Naive B cell (primary cell): ENCODE measurements at regions not wholly inside any gene's neighbourhood (a gene's known extent, or its start where the extent isn't known, plus 50 kb on each side); places are given as distances from the start of the nearest gene placed in this dataset.
"Not testable (repeated sequence)": the region's sequence is repeated elsewhere in the genome, so short reads cannot be mapped to it uniquely, and the experiment has no call there.

Experiments used
- ATAC-seq, 2 donors: fragments of 150-1000 bp; cut with Tn5 transposase; 2 replicates each; pipeline ENCODE4 v1.10.0; 2021; ENCODE audit warnings: low read depth in 2 of 2, mild to moderate bottlenecking in 2 of 2, moderate library complexity in 2 of 2
- DNase-seq: peaks from one replicate; pipeline ENCODE4 v3.0.0; 2022
- H3K27ac Mint-ChIP-seq, 6 donors: one replicate each; pipeline ENCODE4 v1.8.0; 2020 to 2022; ENCODE audit warnings: mild to moderate bottlenecking in 6 of 6, mixed read lengths in 6 of 6, moderate library complexity in 5 of 6, inconsistent platforms in 2 of 6
- H3K27me3 Mint-ChIP-seq, 3 donors: one replicate each; pipeline ENCODE4 v1.8.0; 2021 to 2022; ENCODE audit warnings: mixed read lengths in 3 of 3, mild to moderate bottlenecking in 1 of 3
- H3K36me3 Mint-ChIP-seq, 2 donors: one replicate each; pipeline ENCODE4 v1.8.0; 2020 to 2022; ENCODE audit warnings: mixed read lengths in 2 of 2, inconsistent platforms in 1 of 2, mild to moderate bottlenecking in 1 of 2
- H3K4me1 Mint-ChIP-seq, 3 donors: one replicate each; pipeline ENCODE4 v1.8.0; 2020 to 2022; ENCODE audit warnings: mixed read lengths in 3 of 3, inconsistent platforms in 1 of 3, mild to moderate bottlenecking in 1 of 3, moderate library complexity in 1 of 3
- H3K4me3 Mint-ChIP-seq, 8 donors: one replicate each; pipeline ENCODE4 v1.8.0; 2020 to 2022; ENCODE audit warnings: mild to moderate bottlenecking in 8 of 8, mixed read lengths in 8 of 8, moderate library complexity in 8 of 8, inconsistent platforms in 2 of 8
- H3K9me3 Mint-ChIP-seq, 7 donors: one replicate each; pipeline ENCODE4 v1.8.0; 2020 to 2022; ENCODE audit warnings: mixed read lengths in 7 of 7, mild to moderate bottlenecking in 5 of 7, inconsistent platforms in 2 of 7, moderate library complexity in 1 of 7

DNA sequence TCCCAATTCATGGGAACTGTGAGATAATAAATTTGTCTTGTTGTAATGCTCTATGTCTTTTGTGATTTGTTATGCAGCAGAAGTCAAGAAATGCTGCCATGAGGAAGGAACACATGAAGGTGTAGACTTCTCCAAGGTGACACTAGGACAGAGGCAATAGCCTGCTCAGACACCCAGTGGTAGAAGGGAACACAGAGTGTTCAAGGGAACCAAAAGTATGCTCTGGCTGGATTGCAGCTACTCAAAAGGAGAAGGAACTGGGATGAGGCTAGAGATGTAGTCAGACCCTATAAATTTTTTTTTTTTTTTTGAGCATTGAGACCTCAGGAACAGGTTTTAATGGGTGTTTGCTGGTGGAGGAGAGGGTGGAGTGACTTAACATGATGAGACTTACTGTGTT, 232.5 kb downstream of the PARP8 start:
- H3K36me3 Mint-ChIP-seq: no peaks in the 10 kb centered on the region
- H3K4me3 Mint-ChIP-seq: no peak overlapping the region
- H3K4me1 Mint-ChIP-seq: no peaks in the 10 kb centered on the region
- H3K27me3 Mint-ChIP-seq: peaks cover 6 to 18% (median 11%) of the 10 kb centered on the region in 3 donors
- peaks cover 0 to 2% (median 0%) of the 10 kb centered on the region in 7 donors for H3K9me3 Mint-ChIP-seq
- H3K27ac Mint-ChIP-seq: no peak overlapping the region
- no peak for ATAC-seq
- DNase-seq: no peak

DNA sequence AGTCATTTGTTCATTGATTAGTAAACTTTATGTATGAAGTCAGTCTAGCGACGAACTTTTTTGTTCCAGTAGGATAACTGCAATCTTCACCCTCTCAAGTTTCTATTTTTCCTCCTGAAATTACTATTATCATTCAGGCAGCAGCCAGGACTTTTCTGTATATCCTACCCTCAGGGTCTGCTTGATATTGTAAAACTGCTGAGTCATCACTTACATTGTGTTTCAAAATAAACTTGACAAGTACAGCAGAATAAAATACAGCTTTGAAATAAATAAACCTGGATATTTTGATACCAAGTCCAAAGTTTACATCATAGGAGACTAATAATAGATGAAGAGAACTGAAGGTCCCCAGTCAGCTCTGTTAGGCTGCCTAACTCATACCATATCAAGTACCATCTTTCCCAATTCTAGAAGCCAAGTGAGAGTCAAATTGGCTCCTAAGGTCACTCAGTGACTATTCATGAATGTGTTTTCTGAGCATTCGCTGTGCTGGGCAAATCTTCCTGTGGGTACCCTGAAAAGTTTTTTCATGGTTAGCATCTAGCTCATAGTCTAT, 234.6 kb downstream of the PARP8 start:
- Mint-ChIP-seq H3K9me3 (peaks cover 0 to 2% (median 0%) of the 10 kb centered on the region in 7 donors), H3K4me3 (no peak overlapping the region), H3K4me1 (no peaks in the 10 kb centered on the region), H3K27ac (no peak overlapping the region), H3K27me3 (peaks cover 6 to 18% (median 11%) of the 10 kb centered on the region in 3 donors), H3K36me3 (no peaks in the 10 kb centered on the region)
- no peak for DNase-seq
- ATAC-seq: no peak

DNA sequence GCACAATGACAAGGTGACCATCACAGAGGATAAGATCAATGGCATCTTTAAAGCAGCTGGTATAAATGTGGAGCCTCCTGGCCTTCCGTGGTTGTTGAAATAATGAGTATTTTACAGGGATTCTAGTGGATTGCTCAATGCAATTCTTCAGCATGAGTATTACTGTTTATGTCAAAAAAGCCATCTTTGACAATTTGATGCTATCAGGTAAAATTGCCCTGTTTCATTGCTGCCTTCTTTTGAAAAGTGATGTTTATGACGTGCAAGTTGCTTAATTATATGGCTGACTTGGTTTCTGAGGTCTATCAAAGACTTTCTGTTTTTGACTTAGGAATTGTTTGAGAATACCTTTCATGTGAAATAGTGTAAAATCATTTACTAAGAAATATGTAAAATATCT, 237.2 kb downstream of the PARP8 start:
- H3K27ac Mint-ChIP-seq: no peak overlapping the region

DNA sequence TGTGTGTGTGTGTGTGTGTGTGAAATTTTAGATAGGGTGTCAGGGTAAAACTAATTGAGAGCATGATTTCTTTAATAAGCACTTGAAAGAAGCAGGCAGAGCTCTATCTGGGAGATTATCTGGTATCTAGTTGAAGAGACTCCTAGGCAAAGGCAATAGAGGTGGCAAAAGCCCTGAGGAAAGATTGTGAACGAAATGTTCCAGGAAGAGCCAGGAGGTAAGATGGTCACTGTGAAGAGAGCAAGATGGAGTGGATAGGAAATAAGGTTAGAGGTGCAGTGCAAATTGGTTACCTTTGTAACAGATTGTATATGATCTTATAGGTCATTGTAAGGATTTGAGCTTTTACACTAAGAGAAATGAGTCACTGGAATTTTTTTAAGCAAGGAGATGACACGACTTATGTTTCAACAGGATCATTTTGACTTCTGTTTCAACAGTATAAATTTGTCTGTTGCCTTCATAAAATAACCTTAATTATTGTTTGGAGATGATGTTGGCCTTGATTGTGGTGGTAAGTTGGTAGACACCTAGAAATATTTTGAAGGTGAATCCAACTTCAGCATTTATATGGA, 239.6 kb downstream of the PARP8 start:
- Mint-ChIP-seq H3K4me3 (no peak overlapping the region), H3K4me1 (no peaks in the 10 kb centered on the region), H3K27ac (peak overlapping the region in 1 of 6 donors; percentile 19), H3K36me3 (no peaks in the 10 kb centered on the region), H3K27me3 (peaks cover 0 to 17% (median 11%) of the 10 kb centered on the region in 3 donors), H3K9me3 (no peaks in the 10 kb centered on the region)
- ATAC-seq: no peak
- no peak for DNase-seq

More for the DNA sequence above, 237.2 kb downstream of the PARP8 start:
- no peaks in the 10 kb centered on the region for H3K36me3 Mint-ChIP-seq
- H3K4me1 Mint-ChIP-seq: no peaks in the 10 kb centered on the region
- DNase-seq (no peak), ATAC-seq (no peak)
- H3K4me3 Mint-ChIP-seq: no peak overlapping the region
- H3K27me3 Mint-ChIP-seq: peaks cover 6 to 21% (median 11%) of the 10 kb centered on the region in 3 donors
- no peaks in the 10 kb centered on the region for H3K9me3 Mint-ChIP-seq

GRCh38 chr5:50920160-50920559, 253.7 kb downstream of the PARP8 start:
- not testable (repeated sequence) for H3K4me3 Mint-ChIP-seq, DNase-seq, ATAC-seq

DNA sequence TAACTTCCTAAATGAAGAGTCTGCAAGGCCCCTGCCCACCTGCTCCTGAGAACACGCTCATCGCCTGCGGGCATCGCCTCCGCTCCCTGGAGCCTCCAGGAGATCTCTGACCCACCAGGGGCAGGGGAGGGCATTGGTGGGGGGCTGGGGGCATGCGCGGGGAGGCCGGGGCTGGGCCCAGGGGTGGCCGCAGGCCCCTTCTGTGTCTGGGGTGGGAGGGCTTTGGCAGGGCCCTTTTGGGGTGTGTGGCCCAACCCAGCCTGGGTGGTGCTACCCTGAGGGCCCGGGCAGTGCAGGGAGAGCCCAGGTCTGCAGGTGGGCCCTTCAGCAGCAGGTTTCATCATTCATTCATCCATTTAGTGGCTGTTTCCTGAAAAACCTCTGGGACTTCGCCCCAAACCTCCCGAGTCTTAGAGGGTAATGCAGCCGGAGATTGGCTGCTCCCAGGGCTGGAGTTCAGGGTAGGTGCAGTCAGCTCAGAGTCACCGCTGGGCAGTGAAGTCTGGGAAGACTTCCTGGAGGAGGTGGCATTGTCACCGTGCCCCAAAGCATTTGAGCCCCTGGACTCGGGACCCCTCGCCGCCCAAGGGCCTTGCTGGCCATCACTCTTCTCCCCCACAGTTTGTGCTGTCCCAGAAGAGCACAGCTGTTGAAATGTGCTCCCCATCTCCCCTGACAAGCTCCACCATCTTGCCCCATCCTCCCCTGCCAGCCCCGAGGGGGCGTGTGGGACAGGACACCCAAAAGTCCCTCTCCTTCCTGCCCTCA, 255.1 kb downstream of the PARP8 start:
- peaks cover 8 to 22% (median 18%) of the 10 kb centered on the region in 3 donors for H3K27me3 Mint-ChIP-seq
- H3K36me3 Mint-ChIP-seq: no peaks in the 10 kb centered on the region
- no peak overlapping the region for H3K4me3 Mint-ChIP-seq
- DNase-seq: no peak
- H3K4me1 Mint-ChIP-seq: no peaks in the 10 kb centered on the region
- H3K9me3 Mint-ChIP-seq: peaks cover 0 to 5% (median 0%) of the 10 kb centered on the region in 7 donors
- no peak for ATAC-seq
- no peak overlapping the region for H3K27ac Mint-ChIP-seq

More at GRCh38 chr5:50920160-50920559, 253.7 kb downstream of the PARP8 start:
- H3K27me3 Mint-ChIP-seq: peaks cover 8 to 12% (median 12%) of the 10 kb centered on the region in 3 donors
- not testable (repeated sequence) for H3K36me3 Mint-ChIP-seq, H3K4me1 Mint-ChIP-seq, H3K9me3 Mint-ChIP-seq, H3K27ac Mint-ChIP-seq

- not testable (repeated sequence) for H3K9me3 Mint-ChIP-seq, ATAC-seq, H3K27ac Mint-ChIP-seq, DNase-seq, H3K4me3 Mint-ChIP-seq, H3K36me3 Mint-ChIP-seq, H3K4me1 Mint-ChIP-seq
- H3K27me3 Mint-ChIP-seq: peaks cover 8 to 18% (median 17%) of the 10 kb centered on the region in 3 donors
Measured at GRCh38 chr5:50922134-50922941, 255.9 kb downstream of the PARP8 start.

DNA sequence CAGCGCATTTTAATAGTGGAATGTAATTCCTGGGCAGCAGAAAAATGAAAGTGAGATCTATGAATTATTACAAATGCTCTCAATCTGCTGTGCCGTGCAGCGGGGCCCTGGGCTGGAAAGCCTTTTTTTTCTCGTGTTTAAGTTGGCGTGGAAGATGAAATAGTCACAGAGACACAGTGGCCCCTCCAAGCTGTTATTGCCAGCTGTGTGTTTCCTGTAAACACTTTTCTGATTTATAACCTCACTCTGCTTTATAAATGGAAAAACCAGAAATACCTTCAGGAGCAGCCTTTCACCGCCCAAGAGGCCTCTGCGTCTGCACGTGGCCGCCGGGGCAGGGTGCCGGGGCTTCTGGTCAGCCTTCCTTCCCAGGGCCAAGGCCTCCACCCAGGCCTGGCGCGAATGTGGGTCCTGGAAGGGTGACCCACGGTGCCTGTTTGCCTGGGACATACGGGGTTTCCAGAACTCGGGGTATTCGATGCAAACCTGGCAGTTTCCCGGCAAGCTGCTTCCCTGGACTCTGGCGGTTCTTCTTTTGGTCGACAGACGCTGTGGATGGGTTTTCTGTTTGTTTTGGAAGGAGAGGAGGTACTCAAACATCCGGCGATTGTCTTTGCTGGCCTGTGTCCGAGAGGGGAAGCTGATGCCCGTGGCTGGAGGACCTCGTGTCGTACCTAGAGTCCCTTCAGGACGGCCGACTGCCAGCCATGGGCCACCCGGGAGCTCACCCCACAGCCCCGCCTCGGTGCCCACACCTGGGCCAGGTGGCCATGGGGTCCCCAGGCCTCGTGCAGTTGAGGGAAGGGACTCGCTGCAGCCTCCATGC, 256.7 kb downstream of the PARP8 start:
- no peaks in the 10 kb centered on the region for H3K4me1 Mint-ChIP-seq
- DNase-seq: no peak
- peaks cover 0 to 2% (median 0%) of the 10 kb centered on the region in 7 donors for H3K9me3 Mint-ChIP-seq
- H3K4me3 Mint-ChIP-seq: no peak overlapping the region
- ATAC-seq: no peak
- no peaks in the 10 kb centered on the region for H3K36me3 Mint-ChIP-seq
- H3K27ac Mint-ChIP-seq: no peak overlapping the region
- H3K27me3 Mint-ChIP-seq: peaks cover 8 to 18% (median 17%) of the 10 kb centered on the region in 3 donors

DNA sequence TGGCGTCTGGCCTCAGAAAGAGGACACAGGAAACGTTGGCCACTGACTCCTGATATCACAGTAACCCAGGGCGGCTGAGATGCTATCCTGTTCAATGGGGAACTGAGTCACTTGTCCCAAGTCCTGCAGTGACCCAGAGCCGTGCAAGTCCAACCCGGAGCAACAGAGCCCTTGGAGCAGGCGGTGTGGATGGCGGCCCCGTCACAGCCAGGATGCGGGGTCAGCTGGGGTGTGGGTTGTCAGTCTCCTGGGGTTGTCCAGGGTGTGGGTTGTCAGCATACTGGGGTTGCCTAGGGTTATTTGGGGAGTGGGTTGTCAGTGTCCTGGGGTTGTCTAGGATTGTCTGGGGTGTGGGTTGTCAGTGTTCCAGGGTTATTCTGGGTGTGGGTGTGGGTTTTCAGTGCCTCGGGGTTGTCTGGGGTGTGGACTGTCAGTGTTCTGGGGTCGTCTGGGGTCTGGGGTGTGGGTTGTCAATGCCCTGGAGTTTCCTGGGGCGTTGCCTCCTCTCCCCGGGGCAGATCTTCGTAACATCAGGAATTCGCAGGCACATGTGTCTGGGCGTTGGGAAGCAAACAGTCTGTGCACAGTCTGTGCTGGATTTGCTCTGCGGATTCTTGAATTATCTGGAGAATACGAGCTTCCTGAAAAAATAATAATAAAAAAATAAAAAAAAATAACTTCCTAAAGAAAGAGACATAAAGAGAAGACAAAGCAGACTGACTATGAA, 257.5 kb downstream of the PARP8 start:
- ATAC-seq (no peak), DNase-seq (no peak)
- Mint-ChIP-seq H3K36me3 (no peaks in the 10 kb centered on the region), H3K27ac (peak overlapping the region in 1 of 6 donors; percentile 78), H3K9me3 (peaks cover 0 to 2% (median 0%) of the 10 kb centered on the region in 7 donors), H3K4me1 (no peaks in the 10 kb centered on the region), H3K27me3 (peaks cover 8 to 18% (median 17%) of the 10 kb centered on the region in 3 donors), H3K4me3 (peak overlapping the region in 1 of 8 donors; percentile 47)

- ATAC-seq (no peak), DNase-seq (no peak)
- Mint-ChIP-seq H3K9me3 (peaks cover 0 to 2% (median 0%) of the 10 kb centered on the region in 7 donors), H3K27ac (no peak overlapping the region), H3K4me3 (no peak overlapping the region), H3K4me1 (no peaks in the 10 kb centered on the region), H3K36me3 (no peaks in the 10 kb centered on the region), H3K27me3 (peaks cover 17 to 34% (median 23%) of the 10 kb centered on the region in 3 donors)
Measured at GRCh38 chr5:50927953-50928352, 261.5 kb downstream of the PARP8 start.

DNA sequence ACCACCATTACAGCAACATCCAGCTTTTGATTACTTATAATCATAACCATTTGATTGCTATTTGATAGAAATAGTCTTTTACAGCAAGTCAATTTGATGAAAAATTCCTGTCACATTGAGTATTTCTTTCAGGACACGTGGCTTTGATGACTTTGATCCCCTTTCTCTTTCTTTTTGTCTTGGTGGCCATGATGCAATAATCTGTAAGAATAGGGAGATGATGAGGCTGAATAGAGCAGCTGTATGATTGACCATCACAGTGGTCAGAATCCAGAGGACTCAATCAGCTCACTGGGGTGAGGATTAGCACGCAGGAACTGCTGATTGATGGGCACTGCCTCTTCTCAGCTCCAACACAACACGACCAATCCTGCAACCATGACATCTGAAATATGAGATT, 262.7 kb downstream of the PARP8 start:
- H3K4me1 Mint-ChIP-seq: no peaks in the 10 kb centered on the region
- peaks cover 9 to 34% (median 15%) of the 10 kb centered on the region in 3 donors for H3K27me3 Mint-ChIP-seq
- no peaks in the 10 kb centered on the region for H3K36me3 Mint-ChIP-seq
- H3K27ac Mint-ChIP-seq: no peak overlapping the region
- H3K4me3 Mint-ChIP-seq: no peak overlapping the region
- DNase-seq (no peak), ATAC-seq (no peak)
- peaks cover 0 to 2% (median 0%) of the 10 kb centered on the region in 7 donors for H3K9me3 Mint-ChIP-seq

DNA sequence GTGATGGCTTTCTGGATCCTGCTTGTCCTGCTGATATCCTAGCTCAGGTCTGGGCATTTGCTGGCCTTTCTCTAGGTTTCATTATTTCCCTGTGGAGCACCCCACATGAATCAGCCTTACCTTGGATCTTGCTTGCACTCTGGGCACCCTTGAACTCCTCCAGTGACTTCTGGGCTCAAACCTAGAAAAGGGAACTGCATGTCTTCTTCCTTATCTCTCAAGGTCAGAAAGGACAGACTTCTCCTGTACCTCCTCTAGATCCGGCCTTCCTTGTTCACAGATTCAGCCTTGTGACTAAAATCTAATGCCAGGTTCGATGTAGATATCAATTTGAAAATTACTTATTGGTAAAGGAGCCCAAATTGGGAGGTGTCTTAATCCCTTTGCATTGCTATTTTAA, 267.9 kb downstream of the PARP8 start:
- H3K27me3 Mint-ChIP-seq: peaks cover 9 to 16% (median 15%) of the 10 kb centered on the region in 3 donors
- no peak overlapping the region for H3K4me3 Mint-ChIP-seq
- DNase-seq (no peak), ATAC-seq (no peak)
- H3K27ac Mint-ChIP-seq: no peak overlapping the region
- H3K4me1 Mint-ChIP-seq: no peaks in the 10 kb centered on the region
- H3K36me3 Mint-ChIP-seq: no peaks in the 10 kb centered on the region
- H3K9me3 Mint-ChIP-seq: peaks cover 0 to 3% (median 0%) of the 10 kb centered on the region in 7 donors
